OCI-LY7 (cell line): ENCODE measurements at regions not wholly inside any gene's neighbourhood (a gene's known extent, or its start where the extent isn't known, plus 50 kb on each side); places are given as distances from the start of the nearest gene placed in this dataset.

Source experiments
- BruUV-seq: library from RNA; stranded (reverse); fragments of 400-500 nt; replicated peaks from 2 replicates; lab custom pipeline; 2021; lab: Mats Ljungman, UMichigan
- CTCF ChIA-PET: fragments of 300-600 bp; sonication (Branson Sonifier 250); formaldehyde crosslinking; loops from one replicate; lab custom pipeline; 2022; ENCODE audit warnings: antibody characterized with exemption; ENCODE audit not compliant: unreplicated experiment; lab: Charles Lee
- POLR2A ChIA-PET: fragments of 300-600 bp; sonication (Branson Sonifier 250); formaldehyde crosslinking; loops from one replicate; lab custom pipeline; 2022; ENCODE audit warnings: antibody characterized with exemption; lab: Charles Lee
- DNase-seq: peaks from one replicate; pipeline ENCODE4 v3.0.0-alpha.2; 2015; ENCODE audit warnings: low spot score
- H2AFZ ChIP-seq: fragments of 200-600 bp; sonication (generic), shearing (Covaris generic); 2 replicates; pipeline ENCODE4 v1.6.1; 2014; ENCODE audit warnings: mild to moderate bottlenecking, antibody characterized with exemption, low read length, moderate library complexity
- H3K27ac ChIP-seq: fragments of 200-600 bp; sonication (generic); 2 replicates; pipeline ENCODE4 v1.5.1; 2014; ENCODE audit warnings: mixed run types, low read depth, mild to moderate bottlenecking, moderate library complexity, low read length, inconsistent platforms; ENCODE audit not compliant: poor library complexity, severe bottlenecking
- H3K36me3 ChIP-seq: fragments of 200-600 bp; sonication (generic); 2 replicates; pipeline ENCODE4 v1.6.1; 2014; ENCODE audit warnings: mild to moderate bottlenecking, antibody characterized with exemption, low read length, moderate library complexity, mixed read lengths; ENCODE audit not compliant: insufficient read depth
- H3K4me1 ChIP-seq: fragments of 200-600 bp; sonication (generic); 2 replicates; pipeline ENCODE4 v1.5.1; 2014; ENCODE audit warnings: mild to moderate bottlenecking, low read length; ENCODE audit not compliant: insufficient read depth, poor library complexity, severe bottlenecking
- H3K4me2 ChIP-seq: fragments of 200-600 bp; sonication (generic); 2 replicates; pipeline ENCODE4 v1.6.1; 2014; ENCODE audit warnings: mild to moderate bottlenecking, low read length
- H3K4me3 ChIP-seq: fragments of 200-600 bp; sonication (generic); 2 replicates; pipeline ENCODE4 v1.5.1; 2014; ENCODE audit warnings: mild to moderate bottlenecking, low read depth, low read length; ENCODE audit not compliant: poor library complexity, severe bottlenecking
- H3K79me2 ChIP-seq: fragments of 200-600 bp; sonication (generic); 2 replicates; pipeline ENCODE4 v1.6.1; 2016; ENCODE audit warnings: low read depth, mild to moderate bottlenecking, low read length, moderate library complexity, mixed read lengths; ENCODE audit not compliant: insufficient read depth
- H3K9me2 ChIP-seq: fragments of 200-600 bp; sonication (generic); 2 replicates; pipeline ENCODE4 v1.6.1; 2016; ENCODE audit warnings: mild to moderate bottlenecking, low read length, mixed read lengths; ENCODE audit not compliant: insufficient read depth
- H3K9me3 ChIP-seq: fragments of 200-600 bp; sonication (generic); 2 replicates; pipeline ENCODE4 v1.6.1; 2014; ENCODE audit warnings: mild to moderate bottlenecking, mixed run types, low read length, mixed read lengths
- H4K20me1 ChIP-seq: fragments of 200-600 bp; sonication (generic); 2 replicates; pipeline ENCODE4 v1.6.1; 2014; ENCODE audit warnings: mild to moderate bottlenecking, antibody characterized with exemption, low read length, moderate library complexity, mixed read lengths; ENCODE audit not compliant: insufficient read depth
- EZH2phosphoT487 ChIP-seq: fragments of 200-600 bp; sonication (generic); IDR thresholded peaks from 2 replicates; pipeline ENCODE4 v1.6.1; 2018; ENCODE audit warnings: low read depth, borderline replicate concordance, mild to moderate bottlenecking, mixed run types, antibody characterized with exemption, low read length, moderate library complexity, mixed read lengths
- intact Hi-C: fragments of 100-400 bp; cut with micrococcal nuclease; formaldehyde crosslinking; loops from one replicate; pipeline ENCODE4 v1.10.0; 2022; ENCODE audit not compliant: unreplicated experiment
- TF ChIP-seq, protein P1 (sequence below): fragments of 200-600 bp; sonication (generic); conservative IDR thresholded peaks from 2 replicates; pipeline ENCODE4 v1.5.1; 2014; ENCODE audit warnings: mild to moderate bottlenecking, antibody characterized with exemption, low read length, moderate library complexity, mixed read lengths

DNA sequence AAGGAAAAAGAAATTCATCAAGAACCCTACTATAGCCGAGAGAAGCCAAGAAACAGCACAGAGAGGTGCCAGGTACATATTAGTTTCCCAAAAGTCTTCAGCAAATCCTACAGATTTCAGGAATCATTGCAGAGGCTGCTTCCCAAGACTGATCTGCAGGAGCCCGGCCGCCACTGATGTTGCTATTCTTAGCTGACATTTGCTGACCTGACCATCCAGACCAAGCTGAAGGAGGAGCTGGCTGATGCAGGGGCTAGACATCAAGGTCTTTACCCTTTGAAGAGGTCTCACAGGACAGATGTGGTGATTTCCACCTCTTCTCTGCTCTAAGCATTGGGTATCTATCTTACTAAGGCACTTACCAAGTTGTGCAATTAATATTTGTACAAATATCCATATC, 444.8 kb upstream of the SOX5 start:
- ChIA-PET CTCF (no interaction called here), POLR2A (no interaction called here)
- H3K4me2 ChIP-seq, result no peak overlapping the region
- no TSS peak for BruUV-seq
- H2AFZ ChIP-seq, result no peak overlapping the region
- no peaks in the 10 kb centered on the region for H3K79me2 ChIP-seq
- DNase-seq, result no peak
- H3K36me3 ChIP-seq, result no peaks in the 10 kb centered on the region
- no peak overlapping the region for H3K4me3 ChIP-seq
- no peaks in the 10 kb centered on the region for H3K9me3 ChIP-seq
- no peaks in the 10 kb centered on the region for H4K20me1 ChIP-seq
- intact Hi-C loops, result no loop called here
- H3K4me1 ChIP-seq, result no peaks in the 10 kb centered on the region
- H3K27ac ChIP-seq, result no peak overlapping the region
- H3K9me2 ChIP-seq, result no peaks in the 10 kb centered on the region
- TF ChIP-seq, protein P1, sequence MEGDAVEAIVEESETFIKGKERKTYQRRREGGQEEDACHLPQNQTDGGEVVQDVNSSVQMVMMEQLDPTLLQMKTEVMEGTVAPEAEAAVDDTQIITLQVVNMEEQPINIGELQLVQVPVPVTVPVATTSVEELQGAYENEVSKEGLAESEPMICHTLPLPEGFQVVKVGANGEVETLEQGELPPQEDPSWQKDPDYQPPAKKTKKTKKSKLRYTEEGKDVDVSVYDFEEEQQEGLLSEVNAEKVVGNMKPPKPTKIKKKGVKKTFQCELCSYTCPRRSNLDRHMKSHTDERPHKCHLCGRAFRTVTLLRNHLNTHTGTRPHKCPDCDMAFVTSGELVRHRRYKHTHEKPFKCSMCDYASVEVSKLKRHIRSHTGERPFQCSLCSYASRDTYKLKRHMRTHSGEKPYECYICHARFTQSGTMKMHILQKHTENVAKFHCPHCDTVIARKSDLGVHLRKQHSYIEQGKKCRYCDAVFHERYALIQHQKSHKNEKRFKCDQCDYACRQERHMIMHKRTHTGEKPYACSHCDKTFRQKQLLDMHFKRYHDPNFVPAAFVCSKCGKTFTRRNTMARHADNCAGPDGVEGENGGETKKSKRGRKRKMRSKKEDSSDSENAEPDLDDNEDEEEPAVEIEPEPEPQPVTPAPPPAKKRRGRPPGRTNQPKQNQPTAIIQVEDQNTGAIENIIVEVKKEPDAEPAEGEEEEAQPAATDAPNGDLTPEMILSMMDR, result no peak
- no peak for TF ChIP-seq EZH2phosphoT487

DNA sequence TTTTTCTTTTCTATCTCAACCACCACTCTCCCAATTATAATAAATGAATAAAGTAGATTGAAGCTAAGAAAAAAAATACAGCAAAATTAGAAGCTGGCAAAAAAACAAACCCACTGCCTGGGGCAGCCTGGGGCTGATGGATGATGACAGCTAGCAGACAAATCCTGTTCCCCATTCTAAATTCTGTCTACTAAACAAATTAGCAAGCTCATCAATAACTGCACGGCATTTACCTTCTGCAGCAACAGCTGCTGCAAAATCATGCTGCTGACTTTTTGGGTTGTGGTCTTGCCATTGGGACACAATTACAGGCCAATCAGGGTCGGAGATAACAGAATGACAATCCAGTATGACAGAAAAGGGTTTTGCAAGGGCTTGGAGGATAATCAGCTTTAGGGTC, 443.6 kb upstream of the SOX5 start:
- TF ChIP-seq EZH2phosphoT487, result no peak
- TF ChIP-seq, protein P1, result no peak
- Histone ChIP-seq H2AFZ (no peak overlapping the region), H3K36me3 (no peaks in the 10 kb centered on the region), H3K9me2 (no peaks in the 10 kb centered on the region), H3K4me2 (no peak overlapping the region), H3K4me1 (no peaks in the 10 kb centered on the region), H3K4me3 (no peak overlapping the region), H3K27ac (no peak overlapping the region), H3K79me2 (no peaks in the 10 kb centered on the region), H3K9me3 (no peaks in the 10 kb centered on the region), H4K20me1 (no peaks in the 10 kb centered on the region)
- POLR2A ChIA-PET, result interaction anchor here (0.6 kb wide), 1 partner anchor 1820 kb away, joined by 3 read pairs; no protein-coding TSS in a partner anchor
- no peak for DNase-seq
- CTCF ChIA-PET, result no interaction called here
- intact Hi-C loops, result no loop called here
- no TSS peak for BruUV-seq

DNA sequence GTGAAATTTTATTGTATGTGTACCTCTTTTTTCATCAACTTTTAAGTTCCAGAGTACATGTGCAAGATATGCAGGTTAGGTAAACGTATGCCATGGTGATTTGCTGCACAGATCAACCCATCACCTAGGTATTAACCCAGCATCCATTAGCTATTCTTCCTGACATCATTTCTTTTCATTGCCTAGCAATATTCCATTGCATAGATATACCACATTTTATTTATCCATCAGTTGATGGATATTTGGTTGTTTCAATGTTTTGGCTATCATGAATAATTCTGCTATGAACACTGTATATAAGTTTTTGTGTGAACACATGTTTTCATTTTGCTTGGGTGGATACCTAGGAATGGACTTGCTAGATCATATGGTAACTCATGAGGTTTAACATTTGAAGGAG, 439.9 kb upstream of the SOX5 start:
- no peak for DNase-seq
- no peaks in the 10 kb centered on the region for H4K20me1 ChIP-seq
- intact Hi-C loops, result no loop called here
- no peaks in the 10 kb centered on the region for H3K79me2 ChIP-seq
- TF ChIP-seq EZH2phosphoT487, result no peak
- TF ChIP-seq, protein P1, result no peak
- no peak overlapping the region for H3K27ac ChIP-seq
- no TSS peak for BruUV-seq
- CTCF ChIA-PET, result no interaction called here
- no peaks in the 10 kb centered on the region for H3K9me2 ChIP-seq
- POLR2A ChIA-PET, result interaction anchor here (0.6 to 1.0 kb wide), 2 partner anchors 10 to 23 kb away, joined by 3 to 4 read pairs; no protein-coding TSS in a partner anchor
- no peaks in the 10 kb centered on the region for H3K36me3 ChIP-seq
- no peaks in the 10 kb centered on the region for H3K4me1 ChIP-seq
- H3K4me3 ChIP-seq, result no peak overlapping the region
- H2AFZ ChIP-seq, result no peak overlapping the region
- H3K4me2 ChIP-seq, result no peak overlapping the region
- no peaks in the 10 kb centered on the region for H3K9me3 ChIP-seq
